ENCODE measurements at regions not wholly inside any gene's neighbourhood (a gene's known extent, or its start where the extent isn't known, plus 50 kb on each side); places are given as distances from the start of the nearest gene placed in this dataset.

GRCh38 chr2:41727152-41727551, 320.7 kb upstream of the PKDCC start:
- DNase-seq (ENCODE audit: low read depth in 1 of 2, low spot score in 1 of 2) = no peak
- no peak overlapping the region for H3K27ac ChIP-seq (replicated peaks)
- no peak overlapping the region for H3K4me3 ChIP-seq (replicated peaks; ENCODE audit: insufficient read depth, low read length)
- H3K27me3 ChIP-seq (ENCODE audit: insufficient read depth, poor library complexity, severe bottlenecking) = no peaks in the 10 kb centered on the region
- TF ChIP-seq POLR2AphosphoS5 (IDR thresholded peaks at IDR 0.05; ENCODE audit: low read depth) (no peak), GABPA (IDR thresholded peaks at IDR 0.05; ENCODE audit: low read depth) (no peak), CTCF (IDR thresholded peaks at IDR 0.05; ENCODE audit: insufficient read depth, low read length) (no peak), REST (IDR thresholded peaks at IDR 0.05; ENCODE audit: insufficient replicate concordance, low read depth) (no peak), SPI1 (IDR thresholded peaks at IDR 0.05; ENCODE audit: borderline replicate concordance, low read depth) (no peak)

GRCh38 chr2:41727711-41728110, 320.1 kb upstream of the PKDCC start:
- TF ChIP-seq GABPA (IDR thresholded peaks at IDR 0.05; ENCODE audit: low read depth) (no peak), SPI1 (IDR thresholded peaks at IDR 0.05; ENCODE audit: borderline replicate concordance, low read depth) (no peak)
- DNase-seq (ENCODE audit: low read depth in 1 of 2, low spot score in 1 of 2) = no peak
- Histone ChIP-seq H3K4me3 (replicated peaks; ENCODE audit: insufficient read depth, low read length) (no peak overlapping the region), H3K27ac (replicated peaks) (no peak overlapping the region), H3K27me3 (ENCODE audit: insufficient read depth, poor library complexity, severe bottlenecking) (no peaks in the 10 kb centered on the region)

- H3K27me3 ChIP-seq (ENCODE audit: insufficient read depth, poor library complexity, severe bottlenecking) = no peaks in the 10 kb centered on the region
- no peak for TF ChIP-seq REST (IDR thresholded peaks at IDR 0.05; ENCODE audit: insufficient replicate concordance, low read depth)
- TF ChIP-seq SPI1 (IDR thresholded peaks at IDR 0.05; ENCODE audit: borderline replicate concordance, low read depth) = no peak
- TF ChIP-seq CTCF (IDR thresholded peaks at IDR 0.05; ENCODE audit: insufficient read depth, low read length) = no peak
- no peak for TF ChIP-seq POLR2AphosphoS5 (IDR thresholded peaks at IDR 0.05; ENCODE audit: low read depth)
- no peak for TF ChIP-seq GABPA (IDR thresholded peaks at IDR 0.05; ENCODE audit: low read depth)
- no peak for DNase-seq (ENCODE audit: low read depth in 1 of 2, low spot score in 1 of 2)
Observed at GRCh38 chr2:41728788-41729338, 319.0 kb upstream of the PKDCC start.

GRCh38 chr2:41729800-41730364, 317.9 kb upstream of the PKDCC start:
- Histone ChIP-seq H3K27ac (replicated peaks) (no peak overlapping the region), H3K27me3 (ENCODE audit: insufficient read depth, poor library complexity, severe bottlenecking) (no peaks in the 10 kb centered on the region), H3K4me3 (replicated peaks; ENCODE audit: insufficient read depth, low read length) (no peak overlapping the region)
- DNase-seq (ENCODE audit: low read depth in 1 of 2, low spot score in 1 of 2) = no peak
- TF ChIP-seq CTCF (IDR thresholded peaks at IDR 0.05; ENCODE audit: insufficient read depth, low read length) (no peak), REST (IDR thresholded peaks at IDR 0.05; ENCODE audit: insufficient replicate concordance, low read depth) (no peak), SPI1 (IDR thresholded peaks at IDR 0.05; ENCODE audit: borderline replicate concordance, low read depth) (no peak), POLR2AphosphoS5 (IDR thresholded peaks at IDR 0.05; ENCODE audit: low read depth) (no peak), GABPA (IDR thresholded peaks at IDR 0.05; ENCODE audit: low read depth) (no peak)

More at GRCh38 chr2:41728788-41729338, 319.0 kb upstream of the PKDCC start:
- no peak overlapping the region for H3K4me3 ChIP-seq (replicated peaks; ENCODE audit: insufficient read depth, low read length)
- no peak overlapping the region for H3K27ac ChIP-seq (replicated peaks)

Data from HL-60 (cell line).